HL-60/S4 treated with phorbol 12-myristate 13-acetate at 8.2 ng/mL for 4 days and 3 days (cell line): ENCODE measurements at regions not wholly inside any gene's neighbourhood (a gene's known extent, or its start where the extent isn't known, plus 50 kb on each side); places are given as distances from the start of the nearest gene placed in this dataset.
"Not testable (repeated sequence)": the region's sequence is repeated elsewhere in the genome, so short reads cannot be mapped to it uniquely, and the experiment has no call there.

Source experiments
- in situ Hi-C: fragments of 300-500 bp; cut with MboI; formaldehyde crosslinking; loops from 2 replicates; pipeline ENCODE4 v1.15.0; 2022; ENCODE audit warnings: low sequenced_read_pairs

GRCh38 chr6:875012-875411, 182.1 kb upstream of the EXOC2 start:
- in situ Hi-C loops: no loop called here

GRCh38 chr6:872570-873125, 179.7 kb upstream of the EXOC2 start:
- in situ Hi-C loops: no loop called here

GRCh38 chr6:871503-871902, 178.6 kb upstream of the EXOC2 start:
- in situ Hi-C loops: no loop called here

- in situ Hi-C loops: no loop called here
Observed at GRCh38 chr6:870096-870495, 177.2 kb upstream of the EXOC2 start.

- in situ Hi-C loops: no loop called here
Observed at GRCh38 chr6:868201-868600, 175.3 kb upstream of the EXOC2 start.

GRCh38 chr6:867378-867777, 174.4 kb upstream of the EXOC2 start:
- in situ Hi-C loops: no loop called here

- in situ Hi-C loops: no loop called here
Observed at GRCh38 chr6:866316-866715, 173.4 kb upstream of the EXOC2 start.

GRCh38 chr6:865846-866245, 172.9 kb upstream of the EXOC2 start:
- in situ Hi-C loops: no loop called here

GRCh38 chr6:863831-864230, 170.9 kb upstream of the EXOC2 start:
- in situ Hi-C loops: no loop called here

GRCh38 chr6:863127-863526, 170.2 kb upstream of the EXOC2 start:
- in situ Hi-C loops: not testable (repeated sequence)

- in situ Hi-C loops: no loop called here
Observed at GRCh38 chr6:859936-860335, 167.0 kb upstream of the EXOC2 start.

GRCh38 chr6:854406-855118, 161.6 kb upstream of the EXOC2 start:
- in situ Hi-C loops: no loop called here

GRCh38 chr6:852216-852615, 159.3 kb upstream of the EXOC2 start:
- in situ Hi-C loops: not testable (repeated sequence)

- in situ Hi-C loops: no loop called here
Observed at GRCh38 chr6:849075-849506, 156.2 kb upstream of the EXOC2 start.

GRCh38 chr6:845566-845965, 152.6 kb upstream of the EXOC2 start:
- in situ Hi-C loops: no loop called here

GRCh38 chr6:845101-845500, 152.2 kb upstream of the EXOC2 start:
- in situ Hi-C loops: no loop called here

GRCh38 chr6:842141-842540, 149.2 kb upstream of the EXOC2 start:
- in situ Hi-C loops: no loop called here

- in situ Hi-C loops: no loop called here
Observed at GRCh38 chr6:841569-841968, 148.6 kb upstream of the EXOC2 start.

GRCh38 chr6:839201-839600, 146.3 kb upstream of the EXOC2 start:
- in situ Hi-C loops: no loop called here

- in situ Hi-C loops: no loop called here
Observed at GRCh38 chr6:837380-837779, 144.4 kb upstream of the EXOC2 start.

- in situ Hi-C loops: no loop called here
Observed at GRCh38 chr6:836276-836853, 143.4 kb upstream of the EXOC2 start.

GRCh38 chr6:835476-836160, 142.7 kb upstream of the EXOC2 start:
- in situ Hi-C loops: no loop called here
